Ascending aorta (tissue), 2 donors: ENCODE measurements at regions not wholly inside any gene's neighbourhood (a gene's known extent, or its start where the extent isn't known, plus 50 kb on each side); places are given as distances from the start of the nearest gene placed in this dataset.

Source experiments
- DNase-seq, 2 donors: peaks; one replicate each; pipeline ENCODE4 v3.0.0-alpha.2; 2019; ENCODE audit warnings: low spot score in 2 of 2
- H3K27ac ChIP-seq, 2 donors: fragments of 200-600 bp; sonication (generic); one replicate each; pipeline ENCODE4 v1.5.1; 2016 to 2017; ENCODE audit warnings: mild to moderate bottlenecking in 1 of 2
- H3K27me3 ChIP-seq: fragments of 200-600 bp; sonication (generic); one replicate; pipeline ENCODE4 v1.5.1; 2017
- H3K36me3 ChIP-seq, 2 donors: fragments of 200-600 bp; sonication (generic); one replicate each; pipeline ENCODE4 v1.5.1; 2016
- H3K4me1 ChIP-seq, 2 donors: fragments of 200-600 bp; sonication (generic); one replicate each; pipeline ENCODE4 v1.5.1; 2016 to 2017; ENCODE audit warnings: mild to moderate bottlenecking in 1 of 2
- H3K4me3 ChIP-seq, 2 donors: fragments of 200-600 bp; sonication (generic); one replicate each; pipeline ENCODE4 v1.5.1; 2016 to 2017; ENCODE audit warnings: mild to moderate bottlenecking in 1 of 2
- H3K9me3 ChIP-seq, 2 donors: fragments of 200-600 bp; sonication (generic); one replicate each; pipeline ENCODE4 v1.5.1; 2016
- intact Hi-C: fragments of 100-400 bp; cut with DNase I; formaldehyde crosslinking; loops from one replicate; pipeline ENCODE4 v1.15.1; 2023
- TF ChIP-seq, protein P1 (sequence below), 3 experiments: fragments of 200-600 bp in 2 of 3; fragments of 450-650 bp in 1 of 3; sonication (generic) in 2 of 3; IDR thresholded peaks; one replicate each; pipeline ENCODE4 v1.5.1; 2016 to 2019; ENCODE audit warnings: antibody characterized with exemption in 3 of 3, mild to moderate bottlenecking in 1 of 3, moderate library complexity in 1 of 3

DNA sequence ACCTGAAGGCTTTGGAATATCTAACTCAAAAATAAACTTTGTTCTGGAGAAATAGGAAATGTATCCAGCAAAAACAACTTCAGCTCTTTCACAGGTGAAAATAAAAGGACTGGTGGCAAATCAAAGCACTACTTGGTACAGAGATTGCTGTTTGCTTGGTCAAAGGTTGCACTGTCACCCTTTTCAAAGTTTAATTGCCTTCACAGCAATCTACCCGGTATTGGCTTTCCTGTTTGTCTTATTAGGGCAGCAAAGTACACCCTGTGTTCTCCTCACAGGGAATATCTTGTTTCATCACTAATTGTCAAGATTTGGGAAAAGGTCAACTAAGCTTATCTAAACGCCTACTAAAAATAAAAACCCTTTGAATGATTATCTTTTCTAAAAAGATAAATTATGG is 214.1 kb upstream of the ADCY2 start:
- Histone ChIP-seq H3K27ac (no peak overlapping the region), H3K9me3 (no peaks in the 10 kb centered on the region), H3K4me3 (no peak overlapping the region), H3K36me3 (no peaks in the 10 kb centered on the region), H3K4me1 (no peaks in the 10 kb centered on the region), H3K27me3 (no peaks in the 10 kb centered on the region)
- intact Hi-C loops = no loop called here
- no peak for DNase-seq
- TF ChIP-seq, protein P1, sequence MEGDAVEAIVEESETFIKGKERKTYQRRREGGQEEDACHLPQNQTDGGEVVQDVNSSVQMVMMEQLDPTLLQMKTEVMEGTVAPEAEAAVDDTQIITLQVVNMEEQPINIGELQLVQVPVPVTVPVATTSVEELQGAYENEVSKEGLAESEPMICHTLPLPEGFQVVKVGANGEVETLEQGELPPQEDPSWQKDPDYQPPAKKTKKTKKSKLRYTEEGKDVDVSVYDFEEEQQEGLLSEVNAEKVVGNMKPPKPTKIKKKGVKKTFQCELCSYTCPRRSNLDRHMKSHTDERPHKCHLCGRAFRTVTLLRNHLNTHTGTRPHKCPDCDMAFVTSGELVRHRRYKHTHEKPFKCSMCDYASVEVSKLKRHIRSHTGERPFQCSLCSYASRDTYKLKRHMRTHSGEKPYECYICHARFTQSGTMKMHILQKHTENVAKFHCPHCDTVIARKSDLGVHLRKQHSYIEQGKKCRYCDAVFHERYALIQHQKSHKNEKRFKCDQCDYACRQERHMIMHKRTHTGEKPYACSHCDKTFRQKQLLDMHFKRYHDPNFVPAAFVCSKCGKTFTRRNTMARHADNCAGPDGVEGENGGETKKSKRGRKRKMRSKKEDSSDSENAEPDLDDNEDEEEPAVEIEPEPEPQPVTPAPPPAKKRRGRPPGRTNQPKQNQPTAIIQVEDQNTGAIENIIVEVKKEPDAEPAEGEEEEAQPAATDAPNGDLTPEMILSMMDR (IDR thresholded peaks at IDR 0.05) = no peak

DNA sequence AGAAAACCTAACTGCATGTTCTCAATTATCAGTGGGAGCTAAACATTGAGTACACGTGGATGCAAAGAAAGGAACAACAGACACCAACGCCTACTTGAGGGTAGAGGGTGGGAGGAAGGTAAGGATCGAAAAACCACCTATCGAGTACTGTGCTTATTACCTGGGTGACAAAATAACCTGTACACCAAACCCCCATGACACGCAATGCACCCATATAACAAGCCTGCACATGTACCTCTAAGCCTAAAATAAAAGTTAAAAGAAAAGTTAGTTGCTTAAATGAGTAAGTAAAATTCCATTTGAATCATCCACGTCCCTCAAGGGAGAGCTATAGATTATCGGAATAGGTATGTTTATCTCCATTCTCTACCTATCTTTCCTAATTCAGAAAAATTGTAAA is 210.2 kb upstream of the ADCY2 start:
- H3K36me3 ChIP-seq = no peaks in the 10 kb centered on the region
- intact Hi-C loops = no loop called here
- H3K4me1 ChIP-seq = no peaks in the 10 kb centered on the region
- no peak overlapping the region for H3K27ac ChIP-seq
- H3K4me3 ChIP-seq = no peak overlapping the region
- no peaks in the 10 kb centered on the region for H3K27me3 ChIP-seq
- no peak for DNase-seq
- TF ChIP-seq, protein P1 (IDR thresholded peaks at IDR 0.05) = no peak
- no peaks in the 10 kb centered on the region for H3K9me3 ChIP-seq

- DNase-seq = no peak
- Histone ChIP-seq H3K36me3 (no peaks in the 10 kb centered on the region), H3K27ac (no peak overlapping the region), H3K4me3 (no peak overlapping the region), H3K27me3 (no peaks in the 10 kb centered on the region), H3K9me3 (no peaks in the 10 kb centered on the region), H3K4me1 (no peaks in the 10 kb centered on the region)
- intact Hi-C loops = no loop called here
- TF ChIP-seq, protein P1 (IDR thresholded peaks at IDR 0.05) = no peak
These were observed 209.1 kb upstream of the ADCY2 start for GRCh38 chr5:7186818-7187217.

DNA sequence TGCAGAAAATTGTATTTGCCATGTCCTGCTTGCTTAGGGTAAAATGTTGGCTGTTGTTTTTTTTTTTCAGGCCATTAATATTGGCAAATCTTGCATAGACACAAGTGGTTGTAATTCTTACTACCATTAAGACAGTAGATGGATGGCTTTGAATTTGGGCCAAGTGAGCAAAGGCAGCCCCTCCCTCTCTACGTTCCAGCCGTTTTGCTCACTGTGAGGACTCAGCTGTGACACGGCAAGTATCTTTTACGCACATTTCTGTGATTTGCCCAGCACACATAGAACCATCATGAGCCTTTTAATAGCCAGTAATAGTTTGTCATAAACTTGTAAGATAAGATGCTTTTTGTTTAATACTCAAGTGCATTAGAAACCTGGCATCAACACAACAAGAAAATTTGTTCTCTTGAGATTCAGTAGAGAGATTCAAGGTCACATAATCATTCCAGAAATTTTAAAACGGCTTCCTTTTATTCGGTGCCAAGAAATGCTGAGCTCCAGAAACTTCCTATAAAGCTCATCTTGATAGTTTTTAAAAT is 205.2 kb upstream of the ADCY2 start:
- H3K36me3 ChIP-seq = no peaks in the 10 kb centered on the region
- H3K27ac ChIP-seq = no peak overlapping the region
- no peaks in the 10 kb centered on the region for H3K9me3 ChIP-seq
- intact Hi-C loops = no loop called here
- H3K27me3 ChIP-seq = no peaks in the 10 kb centered on the region
- H3K4me3 ChIP-seq = no peak overlapping the region
- TF ChIP-seq, protein P1 (IDR thresholded peaks at IDR 0.05) = no peak
- no peaks in the 10 kb centered on the region for H3K4me1 ChIP-seq
- no peak for DNase-seq

GRCh38 chr5:7192016-7192415 is 203.9 kb upstream of the ADCY2 start:
- Histone ChIP-seq H3K9me3 (no peaks in the 10 kb centered on the region), H3K4me1 (no peaks in the 10 kb centered on the region), H3K27me3 (no peaks in the 10 kb centered on the region), H3K36me3 (no peaks in the 10 kb centered on the region), H3K4me3 (no peak overlapping the region), H3K27ac (no peak overlapping the region)
- intact Hi-C loops = no loop called here
- TF ChIP-seq, protein P1 (IDR thresholded peaks at IDR 0.05) = no peak
- DNase-seq = no peak

GRCh38 chr5:7202846-7203245 is 193.1 kb upstream of the ADCY2 start:
- intact Hi-C loops = no loop called here
- TF ChIP-seq, protein P1 (IDR thresholded peaks at IDR 0.05) = no peak
- Histone ChIP-seq H3K4me1 (no peaks in the 10 kb centered on the region), H3K27me3 (no peaks in the 10 kb centered on the region), H3K9me3 (no peaks in the 10 kb centered on the region), H3K4me3 (no peak overlapping the region), H3K36me3 (no peaks in the 10 kb centered on the region), H3K27ac (no peak overlapping the region)
- no peak for DNase-seq
